ENCODE measurements at regions not wholly inside any gene's neighbourhood (a gene's known extent, or its start where the extent isn't known, plus 50 kb on each side); places are given as distances from the start of the nearest gene placed in this dataset.

DNA sequence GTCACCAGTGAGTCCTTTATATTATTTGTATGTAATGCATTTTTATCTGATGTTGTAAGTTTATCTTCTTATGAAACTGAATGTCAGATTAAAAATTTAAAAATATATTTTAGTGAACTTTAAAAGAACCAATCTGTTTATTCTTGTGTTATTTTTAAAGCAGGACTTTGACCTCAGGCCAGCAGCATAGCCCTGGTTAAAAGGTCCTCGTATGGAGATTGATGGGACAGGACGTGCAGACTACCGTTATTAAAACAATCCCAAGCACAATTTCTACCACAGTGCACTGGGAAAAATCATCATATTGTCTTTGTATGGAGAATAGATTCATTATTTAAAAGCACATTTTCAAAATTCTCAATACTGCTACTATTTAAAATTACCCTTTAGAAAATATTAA is 573.8 kb upstream of the ARGLU1 start:
- ATAC-seq (no peak), DNase-seq (no peak)
- Mint-ChIP-seq H3K4me1 (no peaks in the 10 kb centered on the region), H3K27ac (no peak overlapping the region), H3K36me3 (no peaks in the 10 kb centered on the region), H3K4me3 (no peak overlapping the region), H3K9me3 (peaks cover 0 to 6% (median 0%) of the 10 kb centered on the region in 9 donors), H3K27me3 (peaks cover 0 to 2% (median 0%) of the 10 kb centered on the region in 5 donors)
- POLR2A ChIA-PET = no interaction called here

GRCh38 chr13:107139006-107139405 is 571.1 kb upstream of the ARGLU1 start:
- POLR2A ChIA-PET = no interaction called here
- no peak for ATAC-seq
- DNase-seq = no peak
- H3K36me3 Mint-ChIP-seq = no peaks in the 10 kb centered on the region
- no peak overlapping the region for H3K4me3 Mint-ChIP-seq
- H3K27me3 Mint-ChIP-seq = peaks cover 0 to 2% (median 0%) of the 10 kb centered on the region in 5 donors
- no peak overlapping the region for H3K27ac Mint-ChIP-seq
- no peaks in the 10 kb centered on the region for H3K4me1 Mint-ChIP-seq
- H3K9me3 Mint-ChIP-seq = peaks cover 0 to 7% (median 0%) of the 10 kb centered on the region in 9 donors

- DNase-seq (no peak), ATAC-seq (no peak)
- POLR2A ChIA-PET = no interaction called here
- peaks cover 0 to 9% (median under 1%) of the 10 kb centered on the region in 9 donors for H3K9me3 Mint-ChIP-seq
- H3K4me3 Mint-ChIP-seq = no peak overlapping the region
- H3K27ac Mint-ChIP-seq = no peak overlapping the region
- no peaks in the 10 kb centered on the region for H3K4me1 Mint-ChIP-seq
- H3K27me3 Mint-ChIP-seq = peaks cover 0 to 2% (median 0%) of the 10 kb centered on the region in 5 donors
- H3K36me3 Mint-ChIP-seq = no peaks in the 10 kb centered on the region
Observed at GRCh38 chr13:107138486-107138885, 570.5 kb upstream of the ARGLU1 start.

DNA sequence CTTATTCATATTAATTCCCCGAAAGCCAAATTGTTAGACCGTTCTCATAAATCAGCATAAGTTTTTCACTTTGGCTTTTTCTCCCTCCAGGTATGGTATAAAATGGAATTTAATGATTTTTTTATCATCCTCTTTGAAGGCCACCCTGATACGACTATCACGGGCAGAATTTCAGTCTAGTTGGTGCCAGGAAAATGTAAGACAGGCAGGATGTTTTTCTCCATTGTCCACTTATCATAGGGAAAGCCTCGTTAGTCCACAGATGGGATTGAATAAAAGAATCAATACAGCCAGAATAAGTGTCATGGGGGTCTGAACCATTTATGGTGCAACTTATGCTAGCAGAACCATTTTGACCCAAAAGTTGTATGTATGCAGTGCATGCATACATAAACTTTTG is 566.0 kb upstream of the ARGLU1 start:
- ATAC-seq (no peak), DNase-seq (no peak)
- H3K27me3 Mint-ChIP-seq = no peaks in the 10 kb centered on the region
- POLR2A ChIA-PET = no interaction called here
- H3K27ac Mint-ChIP-seq = no peak overlapping the region
- peaks cover 0 to 8% (median 4%) of the 10 kb centered on the region in 9 donors for H3K9me3 Mint-ChIP-seq
- no peak overlapping the region for H3K4me3 Mint-ChIP-seq
- no peaks in the 10 kb centered on the region for H3K36me3 Mint-ChIP-seq
- no peaks in the 10 kb centered on the region for H3K4me1 Mint-ChIP-seq

DNA sequence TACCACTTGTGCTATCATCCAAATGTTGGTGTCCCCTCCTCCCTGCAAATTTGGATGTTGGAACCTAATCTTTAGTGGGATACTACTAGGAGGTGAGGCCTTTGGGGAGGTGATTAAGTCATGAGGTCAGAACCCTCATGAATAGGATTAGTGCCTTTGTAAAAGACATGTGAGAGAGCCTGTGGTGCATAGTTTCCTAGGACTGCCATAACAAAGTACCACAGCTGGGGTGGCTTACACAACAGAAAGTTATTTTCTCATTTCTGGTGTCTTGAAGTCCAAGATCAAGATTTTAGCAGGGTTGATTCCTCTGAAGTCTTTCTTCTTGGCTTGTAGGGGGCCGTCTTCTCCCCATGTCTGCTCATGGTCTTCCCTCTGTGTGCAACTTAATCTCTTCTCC is 562.6 kb upstream of the ARGLU1 start:
- no peaks in the 10 kb centered on the region for H3K4me1 Mint-ChIP-seq
- peaks cover 0 to 22% (median 6%) of the 10 kb centered on the region in 9 donors for H3K9me3 Mint-ChIP-seq
- no peak overlapping the region for H3K4me3 Mint-ChIP-seq
- DNase-seq (no peak), ATAC-seq (no peak)
- no peak overlapping the region for H3K27ac Mint-ChIP-seq
- POLR2A ChIA-PET = no interaction called here
- H3K27me3 Mint-ChIP-seq = peaks cover 0 to 3% (median 0%) of the 10 kb centered on the region in 5 donors
- no peaks in the 10 kb centered on the region for H3K36me3 Mint-ChIP-seq

DNA sequence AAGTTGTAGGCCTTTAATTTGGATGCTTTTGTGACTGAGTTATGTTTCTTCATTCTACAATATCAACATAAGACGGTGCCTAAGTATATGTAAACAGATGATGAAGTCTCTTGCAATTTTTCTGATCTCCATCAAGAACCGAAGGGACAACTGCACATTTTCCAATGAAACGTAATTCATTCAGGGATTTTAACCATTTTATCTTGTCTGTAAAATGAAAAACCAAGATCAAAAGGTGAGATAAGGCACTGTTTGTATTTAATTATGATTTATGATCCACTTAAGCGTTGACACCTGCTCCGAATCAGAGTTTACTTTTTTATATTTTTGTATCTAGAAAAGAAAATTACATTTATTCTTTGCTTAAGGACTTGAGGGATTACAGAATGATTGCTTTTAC is 556.8 kb upstream of the ARGLU1 start:
- H3K9me3 Mint-ChIP-seq = peaks cover 0 to 22% (median 0%) of the 10 kb centered on the region in 9 donors
- ATAC-seq = no peak
- no peak overlapping the region for H3K4me3 Mint-ChIP-seq
- H3K36me3 Mint-ChIP-seq = no peaks in the 10 kb centered on the region
- DNase-seq = no peak
- POLR2A ChIA-PET = no interaction called here
- no peak overlapping the region for H3K27ac Mint-ChIP-seq
- H3K4me1 Mint-ChIP-seq = no peaks in the 10 kb centered on the region
- peaks cover 0 to 3% (median 0%) of the 10 kb centered on the region in 5 donors for H3K27me3 Mint-ChIP-seq

GRCh38 chr13:107124129-107124718 is 556.3 kb upstream of the ARGLU1 start:
- Mint-ChIP-seq H3K27me3 (peaks cover 0 to 3% (median 0%) of the 10 kb centered on the region in 5 donors), H3K27ac (no peak overlapping the region), H3K36me3 (no peaks in the 10 kb centered on the region), H3K4me3 (no peak overlapping the region), H3K9me3 (peaks cover 0 to 22% (median 0%) of the 10 kb centered on the region in 9 donors), H3K4me1 (no peaks in the 10 kb centered on the region)
- POLR2A ChIA-PET = no interaction called here
- ATAC-seq = no peak
- no peak for DNase-seq

DNA sequence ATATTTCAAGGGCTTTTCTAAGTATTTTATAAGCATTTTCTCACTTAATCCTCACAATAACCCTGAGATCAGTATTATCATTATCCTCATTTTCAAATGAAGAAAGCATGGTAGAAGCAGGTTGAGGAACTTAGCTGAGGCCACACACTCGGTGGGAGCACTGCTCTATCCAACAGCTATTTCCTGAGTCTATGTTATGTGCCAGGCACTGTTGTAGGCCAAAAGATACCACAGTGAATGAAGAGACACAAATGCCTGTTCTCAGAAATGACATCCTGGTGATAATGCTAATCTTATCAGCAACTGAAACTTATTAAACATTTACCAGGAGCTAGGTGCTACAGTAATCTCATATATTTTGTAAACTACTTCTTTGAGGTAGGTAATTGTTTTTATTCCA is 553.9 kb upstream of the ARGLU1 start:
- no peak for ATAC-seq
- peaks cover 0 to 11% (median 9%) of the 10 kb centered on the region in 5 donors for H3K27me3 Mint-ChIP-seq
- peaks cover 0 to 2% (median 0%) of the 10 kb centered on the region in 9 donors for H3K9me3 Mint-ChIP-seq
- H3K27ac Mint-ChIP-seq = no peak overlapping the region
- H3K36me3 Mint-ChIP-seq = no peaks in the 10 kb centered on the region
- DNase-seq = no peak
- no peaks in the 10 kb centered on the region for H3K4me1 Mint-ChIP-seq
- H3K4me3 Mint-ChIP-seq = no peak overlapping the region
- POLR2A ChIA-PET = no interaction called here

- H3K27me3 Mint-ChIP-seq = peaks cover 2 to 17% (median 12%) of the 10 kb centered on the region in 5 donors
- DNase-seq = no peak
- no peak overlapping the region for H3K4me3 Mint-ChIP-seq
- POLR2A ChIA-PET = no interaction called here
- no peaks in the 10 kb centered on the region for H3K4me1 Mint-ChIP-seq
- no peak overlapping the region for H3K27ac Mint-ChIP-seq
- no peak for ATAC-seq
- H3K9me3 Mint-ChIP-seq = peaks cover 0 to 5% (median 0%) of the 10 kb centered on the region in 9 donors
- no peaks in the 10 kb centered on the region for H3K36me3 Mint-ChIP-seq
Observed at GRCh38 chr13:107119989-107120881, 552.3 kb upstream of the ARGLU1 start.

DNA sequence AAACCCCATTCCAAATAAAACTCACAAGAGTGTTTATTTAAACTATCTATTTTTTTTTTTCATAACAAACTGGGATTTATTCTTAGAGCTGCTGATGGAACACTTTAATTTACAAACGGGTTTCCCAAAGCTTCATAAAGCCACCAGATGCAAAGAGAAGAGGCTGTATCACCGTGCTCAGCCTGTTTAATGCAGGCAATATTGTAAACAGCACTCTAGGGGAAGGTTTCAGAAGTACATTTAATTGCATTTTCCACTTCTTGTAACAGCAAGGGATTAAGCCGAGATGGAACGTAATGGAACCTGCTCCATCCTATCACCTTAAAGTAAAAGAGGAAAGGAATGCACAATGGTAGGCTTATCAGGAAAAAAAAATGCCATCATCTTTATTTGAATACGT is 550.6 kb upstream of the ARGLU1 start:
- POLR2A ChIA-PET = no interaction called here
- no peak for ATAC-seq

GRCh38 chr13:107117327-107118012 is 549.5 kb upstream of the ARGLU1 start:
- Mint-ChIP-seq H3K4me1 (no peaks in the 10 kb centered on the region), H3K36me3 (no peaks in the 10 kb centered on the region), H3K27me3 (peaks cover 2 to 17% (median 12%) of the 10 kb centered on the region in 5 donors), H3K4me3 (no peak overlapping the region), H3K27ac (peak overlapping the region in 1 of 10 donors; percentile 76), H3K9me3 (peaks cover 0 to 5% (median 0%) of the 10 kb centered on the region in 9 donors)
- DNase-seq (no peak), ATAC-seq (no peak)
- POLR2A ChIA-PET = no interaction called here

More for the DNA sequence above, 550.6 kb upstream of the ARGLU1 start:
- H3K27me3 Mint-ChIP-seq = peaks cover 2 to 17% (median 12%) of the 10 kb centered on the region in 5 donors
- H3K27ac Mint-ChIP-seq = no peak overlapping the region
- H3K36me3 Mint-ChIP-seq = no peaks in the 10 kb centered on the region
- H3K4me1 Mint-ChIP-seq = no peaks in the 10 kb centered on the region
- peaks cover 0 to 5% (median 0%) of the 10 kb centered on the region in 9 donors for H3K9me3 Mint-ChIP-seq
- DNase-seq = no peak
- no peak overlapping the region for H3K4me3 Mint-ChIP-seq

DNA sequence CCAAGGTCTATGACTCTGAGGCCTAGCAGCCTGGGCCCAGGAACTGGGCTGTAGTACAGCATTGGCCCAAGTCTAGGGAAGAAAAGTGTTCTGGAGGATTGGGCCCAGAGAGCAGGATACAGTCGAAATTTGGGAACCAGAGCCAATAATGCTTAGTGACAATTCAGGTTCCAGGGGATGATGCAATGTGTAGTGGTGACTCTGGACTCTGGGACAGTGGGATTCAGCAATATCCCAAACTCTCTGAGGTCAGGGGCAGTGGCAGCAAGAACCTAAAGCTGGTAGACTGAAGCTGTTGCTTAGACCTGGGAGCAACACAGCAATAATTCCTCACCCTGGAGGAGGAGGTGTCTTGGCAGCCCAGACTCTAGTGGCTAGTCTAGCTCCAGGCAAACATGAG is 545.5 kb upstream of the ARGLU1 start:
- H3K27ac Mint-ChIP-seq = no peak overlapping the region
- POLR2A ChIA-PET = no interaction called here
- H3K27me3 Mint-ChIP-seq = peaks cover 2 to 17% (median 12%) of the 10 kb centered on the region in 5 donors
- peaks cover 0 to 26% (median 7%) of the 10 kb centered on the region in 9 donors for H3K9me3 Mint-ChIP-seq
- H3K4me1 Mint-ChIP-seq = no peaks in the 10 kb centered on the region
- H3K4me3 Mint-ChIP-seq = no peak overlapping the region
- no peaks in the 10 kb centered on the region for H3K36me3 Mint-ChIP-seq
- ATAC-seq = no peak
- DNase-seq = no peak

DNA sequence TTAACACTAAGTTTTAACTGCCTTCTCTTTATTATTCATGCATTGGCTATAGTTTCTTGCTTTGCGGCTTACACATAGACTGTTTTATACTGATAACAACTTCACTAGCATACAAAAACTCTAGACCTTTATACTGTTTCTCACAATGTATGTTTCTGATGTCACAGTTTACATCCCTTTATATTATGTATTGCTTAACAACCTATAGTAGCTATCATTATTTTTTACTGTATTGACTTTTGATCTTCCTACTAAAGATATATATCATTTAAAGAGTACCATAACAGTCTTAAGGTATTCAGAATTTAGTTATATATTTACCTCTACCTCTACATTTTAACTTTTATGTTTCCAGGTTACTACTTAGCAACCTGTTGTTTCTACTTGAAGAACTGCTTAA is 543.3 kb upstream of the ARGLU1 start:
- H3K36me3 Mint-ChIP-seq = no peaks in the 10 kb centered on the region
- H3K27me3 Mint-ChIP-seq = peaks cover 0 to 2% (median 0%) of the 10 kb centered on the region in 5 donors
- DNase-seq (no peak), ATAC-seq (no peak)
- POLR2A ChIA-PET = no interaction called here
- no peak overlapping the region for H3K4me3 Mint-ChIP-seq
- H3K4me1 Mint-ChIP-seq = no peaks in the 10 kb centered on the region
- H3K27ac Mint-ChIP-seq = no peak overlapping the region
- H3K9me3 Mint-ChIP-seq = peaks cover 0 to 24% (median 7%) of the 10 kb centered on the region in 9 donors

Data from naive thymus-derived CD8-positive, alpha-beta T cell (primary cell).